ENCODE measurements at regions not wholly inside any gene's neighbourhood (a gene's known extent, or its start where the extent isn't known, plus 50 kb on each side); places are given as distances from the start of the nearest gene placed in this dataset.

DNA sequence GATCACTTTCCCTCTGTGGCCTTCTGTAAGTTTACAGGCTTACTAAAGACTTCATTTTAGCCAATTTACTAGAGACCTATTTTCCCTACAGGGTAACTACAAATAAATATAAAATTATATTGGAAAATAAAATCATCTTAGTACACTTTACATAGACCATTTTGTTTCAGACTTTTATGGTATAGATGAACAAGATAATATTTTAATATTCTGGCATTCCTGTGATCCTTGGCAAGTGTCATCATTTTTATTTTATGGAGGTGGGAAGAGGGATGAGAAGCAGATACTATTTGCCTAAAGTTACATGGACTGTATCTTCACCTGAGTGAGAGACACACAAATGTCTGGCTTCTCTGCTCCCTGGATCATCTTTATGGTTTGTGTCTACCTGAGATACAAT is 149.6 kb upstream of the CWC22 start:
- no peak overlapping the region for H3K27ac ChIP-seq
- TF ChIP-seq, protein P1, sequence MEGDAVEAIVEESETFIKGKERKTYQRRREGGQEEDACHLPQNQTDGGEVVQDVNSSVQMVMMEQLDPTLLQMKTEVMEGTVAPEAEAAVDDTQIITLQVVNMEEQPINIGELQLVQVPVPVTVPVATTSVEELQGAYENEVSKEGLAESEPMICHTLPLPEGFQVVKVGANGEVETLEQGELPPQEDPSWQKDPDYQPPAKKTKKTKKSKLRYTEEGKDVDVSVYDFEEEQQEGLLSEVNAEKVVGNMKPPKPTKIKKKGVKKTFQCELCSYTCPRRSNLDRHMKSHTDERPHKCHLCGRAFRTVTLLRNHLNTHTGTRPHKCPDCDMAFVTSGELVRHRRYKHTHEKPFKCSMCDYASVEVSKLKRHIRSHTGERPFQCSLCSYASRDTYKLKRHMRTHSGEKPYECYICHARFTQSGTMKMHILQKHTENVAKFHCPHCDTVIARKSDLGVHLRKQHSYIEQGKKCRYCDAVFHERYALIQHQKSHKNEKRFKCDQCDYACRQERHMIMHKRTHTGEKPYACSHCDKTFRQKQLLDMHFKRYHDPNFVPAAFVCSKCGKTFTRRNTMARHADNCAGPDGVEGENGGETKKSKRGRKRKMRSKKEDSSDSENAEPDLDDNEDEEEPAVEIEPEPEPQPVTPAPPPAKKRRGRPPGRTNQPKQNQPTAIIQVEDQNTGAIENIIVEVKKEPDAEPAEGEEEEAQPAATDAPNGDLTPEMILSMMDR (conservative IDR thresholded peaks at IDR 0.05): no peak
- TF ChIP-seq ZFX (IDR thresholded peaks at IDR 0.05): no peak

DNA sequence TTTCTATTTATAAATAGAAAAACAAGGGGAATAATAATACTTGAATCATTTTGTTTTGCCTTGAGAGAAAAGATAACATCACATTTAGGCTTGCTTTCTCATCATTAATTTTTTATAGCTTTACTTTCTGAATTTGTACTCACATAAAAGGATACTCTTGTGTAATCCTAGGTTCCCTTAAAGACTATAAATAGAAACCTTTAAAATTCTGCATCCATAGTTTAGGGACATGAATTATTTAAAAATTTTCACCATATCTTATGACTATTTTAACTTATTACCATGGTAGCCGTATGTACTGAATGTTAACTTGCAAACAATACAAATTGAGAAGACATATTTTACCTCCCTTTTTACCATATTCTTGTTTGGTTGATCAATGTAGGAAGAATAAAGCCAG is 143.5 kb upstream of the CWC22 start:
- TF ChIP-seq, protein P1 (conservative IDR thresholded peaks at IDR 0.05): no peak
- no peak for TF ChIP-seq ZFX (IDR thresholded peaks at IDR 0.05)

DNA sequence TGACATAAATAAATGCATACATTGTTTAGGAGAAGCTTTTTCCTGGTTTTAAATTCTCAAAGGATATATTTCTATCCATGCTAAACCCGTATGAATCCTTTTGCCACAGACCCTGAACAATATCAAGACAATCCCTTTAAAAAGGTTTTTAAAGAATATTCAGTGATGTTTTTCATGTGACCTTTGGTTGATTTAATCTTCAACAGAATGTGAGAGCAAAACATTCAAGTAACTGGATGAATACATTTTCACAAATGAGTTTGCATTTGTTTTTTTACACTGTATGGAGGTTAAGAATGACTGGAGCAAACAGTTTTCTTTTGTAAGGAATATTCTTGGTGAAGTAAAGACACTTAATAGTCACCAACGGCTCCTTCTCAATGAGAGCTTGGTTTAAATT is 139.4 kb upstream of the CWC22 start:
- TF ChIP-seq ZFX (IDR thresholded peaks at IDR 0.05): no peak
- TF ChIP-seq, protein P1 (conservative IDR thresholded peaks at IDR 0.05): no peak
- no peak overlapping the region for H3K27ac ChIP-seq

More for the DNA sequence above, 143.5 kb upstream of the CWC22 start:
- no peak overlapping the region for H3K27ac ChIP-seq

DNA sequence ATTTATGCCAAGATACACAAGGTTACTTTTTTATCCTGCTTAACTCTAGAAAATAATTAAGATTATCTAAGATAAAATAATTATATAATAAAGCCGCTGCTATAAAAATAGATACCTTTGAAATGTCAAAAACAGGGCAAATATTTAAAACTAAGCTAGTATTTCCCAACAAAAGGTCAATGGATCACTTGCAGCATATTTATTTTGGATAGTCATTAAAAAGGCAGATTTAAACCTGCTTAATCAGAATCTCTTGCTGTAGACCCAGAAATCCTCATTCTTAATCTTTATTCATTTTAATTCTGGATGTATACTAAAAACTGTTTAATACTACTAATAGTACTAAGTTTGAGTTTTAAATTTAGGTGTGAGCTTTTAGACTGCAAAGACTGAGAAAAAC is 139.0 kb upstream of the CWC22 start:
- no peak overlapping the region for H3K27ac ChIP-seq
- no peak for TF ChIP-seq ZFX (IDR thresholded peaks at IDR 0.05)
- TF ChIP-seq, protein P1 (conservative IDR thresholded peaks at IDR 0.05): no peak

DNA sequence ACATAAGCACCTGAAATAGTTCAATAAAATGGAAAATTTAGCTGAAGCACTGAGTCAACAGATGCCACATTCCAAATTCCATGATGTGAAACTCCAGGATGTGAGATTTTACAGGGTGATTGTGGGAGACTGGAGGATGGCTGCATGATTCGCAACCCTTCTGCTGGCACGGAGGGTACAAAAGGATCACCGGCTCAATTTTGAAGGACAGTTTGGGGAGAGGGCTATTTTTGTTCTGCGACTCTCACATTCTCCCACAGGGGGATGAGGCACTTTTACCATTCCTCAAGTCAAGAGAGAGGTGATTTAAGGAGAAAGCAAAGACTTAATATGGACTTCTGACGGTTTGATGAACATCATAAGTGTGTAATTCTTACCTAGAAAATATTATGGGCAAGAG is 138.1 kb upstream of the CWC22 start:
- H3K27ac ChIP-seq: no peak overlapping the region
- TF ChIP-seq, protein P1 (conservative IDR thresholded peaks at IDR 0.05): no peak
- no peak for TF ChIP-seq ZFX (IDR thresholded peaks at IDR 0.05)

DNA sequence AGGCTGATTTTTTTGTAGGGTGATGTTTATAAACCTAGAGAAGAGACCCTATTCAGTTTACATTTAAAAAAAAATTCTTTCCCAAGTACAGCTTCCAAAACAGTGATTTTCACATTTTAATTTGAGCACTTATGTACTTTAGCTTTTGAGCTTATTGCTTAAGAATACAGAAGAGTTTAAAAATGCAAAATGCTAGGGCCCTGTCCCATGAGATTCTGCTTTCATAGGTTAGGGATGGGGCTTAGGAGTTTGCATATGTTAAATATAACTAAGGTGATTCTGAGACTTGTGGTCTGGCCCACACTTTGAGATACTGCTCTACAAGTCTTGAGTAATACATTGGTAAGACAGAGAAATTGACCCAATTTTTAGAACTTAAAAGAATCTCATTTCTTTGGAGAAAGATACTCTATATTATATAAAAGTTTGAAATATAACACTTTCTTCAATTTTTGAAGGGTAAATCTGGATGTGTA is 137.3 kb upstream of the CWC22 start:
- no peak overlapping the region for H3K27ac ChIP-seq
- TF ChIP-seq, protein P1 (conservative IDR thresholded peaks at IDR 0.05): no peak

DNA sequence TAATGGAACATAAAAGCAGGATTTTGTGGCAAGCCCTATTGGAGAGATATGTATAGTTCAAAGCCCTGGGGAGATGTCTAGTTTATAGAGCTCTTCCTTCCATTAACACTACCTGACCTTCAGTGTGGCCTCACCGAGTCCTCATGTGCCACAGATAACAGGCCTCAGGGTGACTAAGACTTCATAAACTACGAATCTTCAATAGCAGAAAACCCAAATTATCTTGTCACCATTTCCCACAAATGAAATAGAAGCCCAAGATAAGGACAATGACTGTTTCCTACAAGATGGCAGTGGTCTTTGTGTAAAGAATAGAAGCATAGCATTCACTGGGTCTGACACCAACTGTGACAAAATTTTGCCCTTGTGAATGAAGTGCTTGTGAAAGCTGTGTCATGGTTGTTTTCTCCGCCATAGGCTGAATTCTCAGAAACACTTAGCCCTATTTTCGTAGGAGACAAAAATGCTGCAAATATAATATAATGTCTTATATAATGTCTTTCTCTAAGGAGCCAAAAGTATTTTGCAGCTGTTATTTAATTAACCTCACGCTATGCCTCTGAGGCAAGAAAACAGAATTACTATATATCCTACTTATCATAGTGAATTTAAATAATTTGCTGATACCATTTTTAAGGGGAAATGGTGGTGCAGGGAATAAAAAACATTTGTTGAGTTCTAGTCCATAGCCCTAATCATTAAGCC is 136.7 kb upstream of the CWC22 start:
- no peak overlapping the region for H3K27ac ChIP-seq
- TF ChIP-seq ZFX (IDR thresholded peaks at IDR 0.05): no peak
- TF ChIP-seq, protein P1 (conservative IDR thresholded peaks at IDR 0.05): no peak

Data from C4-2B (cell line).